NT2/D1 (cell line): ENCODE measurements at regions not wholly inside any gene's neighbourhood (a gene's known extent, or its start where the extent isn't known, plus 50 kb on each side); places are given as distances from the start of the nearest gene placed in this dataset.

Source experiments
- DNase-seq: peaks from one replicate; pipeline ENCODE4 v3.0.0-alpha.2; 2011; ENCODE audit warnings: low read depth, low spot score
- H3K27me3 ChIP-seq: 2 replicates; pipeline ENCODE4 v1.6.0; 2011; ENCODE audit warnings: mild to moderate bottlenecking; ENCODE audit not compliant: insufficient read length, insufficient read depth
- H3K36me3 ChIP-seq: 2 replicates; pipeline ENCODE4 v1.6.1; 2011; ENCODE audit warnings: mild to moderate bottlenecking, low read length, mixed read lengths; ENCODE audit not compliant: insufficient read depth, insufficient read length
- H3K4me1 ChIP-seq: 2 replicates; pipeline ENCODE4 v1.5.1; 2011; ENCODE audit not compliant: insufficient read depth, insufficient read length
- H3K4me3 ChIP-seq: 2 replicates; pipeline ENCODE4 v1.5.1; 2011; ENCODE audit warnings: low read depth; ENCODE audit not compliant: insufficient read length
- H3K9ac ChIP-seq: 2 replicates; pipeline ENCODE4 v1.6.0; 2011; ENCODE audit warnings: low read depth; ENCODE audit not compliant: insufficient read length
- H3K9me3 ChIP-seq: 2 replicates; pipeline ENCODE4 v1.5.1; 2011; ENCODE audit warnings: mild to moderate bottlenecking, low read length; ENCODE audit not compliant: insufficient read depth
- SUZ12 ChIP-seq: IDR thresholded peaks from 2 replicates; pipeline ENCODE4 v1.6.1; 2011; ENCODE audit not compliant: insufficient read length, insufficient read depth; ENCODE audit errors: extremely low read depth
- YY1 ChIP-seq: IDR thresholded peaks from 2 replicates; pipeline ENCODE4 v1.6.1; 2011; ENCODE audit not compliant: insufficient read length, insufficient read depth
- ZNF274 ChIP-seq: IDR thresholded peaks from 2 replicates; pipeline ENCODE4 v1.6.1; 2011; ENCODE audit warnings: mild to moderate bottlenecking, low read depth, low read length

- Histone ChIP-seq H3K9me3 (no peaks in the 10 kb centered on the region), H3K27me3 (no peaks in the 10 kb centered on the region), H3K4me3 (no peak overlapping the region), H3K4me1 (no peaks in the 10 kb centered on the region), H3K36me3 (no peaks in the 10 kb centered on the region), H3K9ac (no peak overlapping the region)
- TF ChIP-seq ZNF274, result no peak
- TF ChIP-seq YY1, result no peak
- no peak for TF ChIP-seq SUZ12
- DNase-seq, result no peak
Observed at GRCh38 chr2:147040298-147041120, 804.3 kb upstream of the ACVR2A start.

- Histone ChIP-seq H3K9me3 (no peaks in the 10 kb centered on the region), H3K36me3 (no peaks in the 10 kb centered on the region), H3K27me3 (no peaks in the 10 kb centered on the region), H3K4me1 (no peaks in the 10 kb centered on the region), H3K4me3 (no peak overlapping the region), H3K9ac (no peak overlapping the region)
- TF ChIP-seq ZNF274 (no peak), SUZ12 (no peak), YY1 (no peak)
- no peak for DNase-seq
Observed at GRCh38 chr2:147037048-147037447, 807.8 kb upstream of the ACVR2A start.

- Histone ChIP-seq H3K36me3 (no peaks in the 10 kb centered on the region), H3K4me3 (no peak overlapping the region), H3K9me3 (no peaks in the 10 kb centered on the region), H3K4me1 (no peaks in the 10 kb centered on the region), H3K27me3 (no peaks in the 10 kb centered on the region), H3K9ac (no peak overlapping the region)
- no peak for DNase-seq
- TF ChIP-seq ZNF274 (no peak), SUZ12 (no peak), YY1 (no peak)
Observed at GRCh38 chr2:147033044-147033443, 811.8 kb upstream of the ACVR2A start.

- DNase-seq, result no peak
- Histone ChIP-seq H3K4me3 (no peak overlapping the region), H3K4me1 (no peaks in the 10 kb centered on the region), H3K9ac (no peak overlapping the region), H3K27me3 (no peaks in the 10 kb centered on the region), H3K9me3 (no peaks in the 10 kb centered on the region), H3K36me3 (no peaks in the 10 kb centered on the region)
- TF ChIP-seq SUZ12, result no peak
- no peak for TF ChIP-seq YY1
- TF ChIP-seq ZNF274, result no peak
Observed at GRCh38 chr2:147031897-147032296, 812.9 kb upstream of the ACVR2A start.

GRCh38 chr2:147030966-147031720 is 813.7 kb upstream of the ACVR2A start:
- DNase-seq, result no peak
- Histone ChIP-seq H3K9ac (no peak overlapping the region), H3K27me3 (no peaks in the 10 kb centered on the region), H3K9me3 (no peaks in the 10 kb centered on the region), H3K4me1 (no peaks in the 10 kb centered on the region), H3K4me3 (no peak overlapping the region), H3K36me3 (no peaks in the 10 kb centered on the region)
- TF ChIP-seq YY1 (no peak), ZNF274 (no peak), SUZ12 (no peak)

GRCh38 chr2:147027436-147027835 is 817.4 kb upstream of the ACVR2A start:
- H3K9ac ChIP-seq, result no peak overlapping the region
- H3K4me3 ChIP-seq, result no peak overlapping the region
- H3K27me3 ChIP-seq, result no peaks in the 10 kb centered on the region
- no peak for DNase-seq
- TF ChIP-seq ZNF274, result no peak
- TF ChIP-seq SUZ12, result no peak
- TF ChIP-seq YY1, result no peak
- peaks cover 7% of the 10 kb centered on the region; the same call in 1 of the 2 replicates for H3K9me3 ChIP-seq
- H3K36me3 ChIP-seq, result no peaks in the 10 kb centered on the region
- no peaks in the 10 kb centered on the region for H3K4me1 ChIP-seq

- DNase-seq, result no peak
- peaks cover 10% of the 10 kb centered on the region; the same call in 1 of the 2 replicates for H3K9me3 ChIP-seq
- no peaks in the 10 kb centered on the region for H3K4me1 ChIP-seq
- H3K27me3 ChIP-seq, result no peaks in the 10 kb centered on the region
- H3K36me3 ChIP-seq, result no peaks in the 10 kb centered on the region
- TF ChIP-seq SUZ12 (no peak), YY1 (no peak), ZNF274 (no peak)
- H3K9ac ChIP-seq, result no peak overlapping the region
- no peak overlapping the region for H3K4me3 ChIP-seq
Observed at GRCh38 chr2:147026664-147027295, 818.0 kb upstream of the ACVR2A start.
